ENCODE measurements at regions not wholly inside any gene's neighbourhood (a gene's known extent, or its start where the extent isn't known, plus 50 kb on each side); places are given as distances from the start of the nearest gene placed in this dataset.

DNA sequence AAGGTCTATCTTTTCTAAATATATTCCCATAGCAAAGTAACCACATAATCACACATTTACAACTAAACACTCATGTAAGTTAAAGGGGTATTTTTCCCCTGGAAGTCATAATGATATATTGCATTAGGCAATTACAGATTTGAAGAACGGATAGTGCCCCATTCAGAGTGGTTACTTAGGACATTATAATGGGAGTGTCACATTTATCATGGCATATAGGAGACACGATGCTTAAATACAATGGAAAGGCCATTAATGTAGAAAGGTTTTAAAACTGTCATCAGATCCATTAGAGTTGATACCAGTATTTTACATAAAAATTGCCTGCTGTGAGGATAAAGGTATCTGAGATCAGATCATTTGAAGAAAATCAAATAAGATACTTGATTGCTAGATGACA, 582.0 kb upstream of the SEMA6D start:
- no peak for DNase-seq (ENCODE audit: low spot score)

DNA sequence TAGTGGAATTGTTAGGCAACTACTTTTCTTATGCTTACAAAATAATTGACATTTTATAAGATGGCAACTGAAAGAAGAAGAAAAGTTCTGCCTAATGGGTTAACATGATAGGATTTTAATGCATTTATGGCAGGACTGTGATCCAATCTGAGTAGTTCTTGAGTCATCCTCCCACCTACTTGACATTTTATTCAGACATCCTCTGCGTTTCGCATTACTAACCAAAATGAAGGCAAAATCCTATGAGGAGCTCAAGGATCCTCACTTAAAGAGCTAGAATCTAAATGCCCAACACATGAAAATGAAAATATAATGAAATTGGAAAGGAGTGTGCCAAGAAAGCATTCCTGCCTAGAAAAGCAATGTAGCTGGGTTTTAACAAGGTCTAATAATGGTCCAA, 581.1 kb upstream of the SEMA6D start:
- DNase-seq (ENCODE audit: low spot score): no peak
- no peak overlapping the region for H3K4me3 ChIP-seq
- TF ChIP-seq, protein P1, sequence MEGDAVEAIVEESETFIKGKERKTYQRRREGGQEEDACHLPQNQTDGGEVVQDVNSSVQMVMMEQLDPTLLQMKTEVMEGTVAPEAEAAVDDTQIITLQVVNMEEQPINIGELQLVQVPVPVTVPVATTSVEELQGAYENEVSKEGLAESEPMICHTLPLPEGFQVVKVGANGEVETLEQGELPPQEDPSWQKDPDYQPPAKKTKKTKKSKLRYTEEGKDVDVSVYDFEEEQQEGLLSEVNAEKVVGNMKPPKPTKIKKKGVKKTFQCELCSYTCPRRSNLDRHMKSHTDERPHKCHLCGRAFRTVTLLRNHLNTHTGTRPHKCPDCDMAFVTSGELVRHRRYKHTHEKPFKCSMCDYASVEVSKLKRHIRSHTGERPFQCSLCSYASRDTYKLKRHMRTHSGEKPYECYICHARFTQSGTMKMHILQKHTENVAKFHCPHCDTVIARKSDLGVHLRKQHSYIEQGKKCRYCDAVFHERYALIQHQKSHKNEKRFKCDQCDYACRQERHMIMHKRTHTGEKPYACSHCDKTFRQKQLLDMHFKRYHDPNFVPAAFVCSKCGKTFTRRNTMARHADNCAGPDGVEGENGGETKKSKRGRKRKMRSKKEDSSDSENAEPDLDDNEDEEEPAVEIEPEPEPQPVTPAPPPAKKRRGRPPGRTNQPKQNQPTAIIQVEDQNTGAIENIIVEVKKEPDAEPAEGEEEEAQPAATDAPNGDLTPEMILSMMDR (IDR thresholded peaks at IDR 0.05): no peak
- no peak overlapping the region for H3K27ac ChIP-seq

More for the DNA sequence above, 582.0 kb upstream of the SEMA6D start:
- H3K4me3 ChIP-seq: no peak overlapping the region
- no peak overlapping the region for H3K27ac ChIP-seq
- TF ChIP-seq, protein P1 (IDR thresholded peaks at IDR 0.05): no peak

DNA sequence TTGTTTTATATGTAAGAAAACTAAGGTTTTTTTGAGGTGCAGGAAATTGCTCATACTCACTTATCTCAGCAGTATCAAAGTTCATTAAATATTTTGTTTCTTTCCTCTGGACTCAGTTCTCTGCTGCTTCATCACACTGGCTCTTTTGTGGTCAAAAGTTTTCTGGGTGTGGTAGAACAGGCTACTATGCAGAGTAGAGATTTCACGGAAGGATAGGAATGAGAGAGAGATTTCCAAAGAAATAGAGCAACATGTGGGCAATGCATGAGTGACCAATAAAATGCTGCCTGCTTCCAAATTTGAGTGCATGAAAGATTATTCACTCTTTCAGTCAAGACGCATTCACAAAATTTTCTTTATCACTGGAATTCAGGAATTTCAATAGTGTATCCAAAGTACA, 577.3 kb upstream of the SEMA6D start:
- no peak for DNase-seq (ENCODE audit: low spot score)
- no peak overlapping the region for H3K27ac ChIP-seq
- H3K4me3 ChIP-seq: no peak overlapping the region
- TF ChIP-seq, protein P1 (IDR thresholded peaks at IDR 0.05): no peak

DNA sequence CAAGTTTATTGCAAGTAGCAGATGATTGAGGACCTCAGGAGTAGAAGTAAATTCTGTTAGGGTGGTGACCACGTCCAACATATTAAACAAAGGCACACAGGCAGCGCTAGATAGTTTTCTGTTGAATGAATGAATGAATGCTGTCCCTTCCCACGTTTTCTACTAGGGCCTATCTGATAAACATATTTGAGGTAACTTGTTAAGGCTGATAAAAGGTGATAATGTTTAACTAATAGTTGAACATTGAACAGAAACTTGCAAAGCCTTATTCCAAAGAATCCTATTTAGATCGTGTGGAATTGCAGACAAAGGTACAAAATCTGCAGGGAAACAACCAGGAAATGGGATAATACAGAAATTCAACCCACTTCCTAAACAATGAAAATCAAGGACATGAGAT, 559.5 kb upstream of the SEMA6D start:
- Histone ChIP-seq H3K4me3 (no peak overlapping the region), H3K27ac (no peak overlapping the region)
- TF ChIP-seq, protein P1 (IDR thresholded peaks at IDR 0.05): no peak
- DNase-seq (ENCODE audit: low spot score): no peak

DNA sequence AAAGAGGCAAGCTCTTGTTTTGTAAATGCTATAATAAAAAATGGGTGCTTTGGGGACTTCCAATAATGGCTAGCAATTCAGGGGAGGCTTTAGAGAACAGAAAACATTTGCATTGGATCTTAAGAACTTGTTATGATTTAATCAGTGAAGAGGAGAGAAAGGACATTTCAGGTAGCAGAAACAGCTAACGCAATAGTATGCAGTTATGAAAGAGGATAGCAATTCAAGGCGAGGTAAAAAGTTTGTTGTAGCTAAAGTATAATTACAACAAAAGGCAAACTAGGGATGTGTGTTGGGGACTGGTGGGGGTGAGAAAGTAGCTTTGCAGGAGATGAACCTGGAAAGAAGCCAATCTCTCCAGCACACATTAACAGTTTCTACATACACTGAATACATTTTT, 558.7 kb upstream of the SEMA6D start:
- Histone ChIP-seq H3K4me3 (no peak overlapping the region), H3K27ac (no peak overlapping the region)
- TF ChIP-seq, protein P1 (IDR thresholded peaks at IDR 0.05): no peak
- no peak for DNase-seq (ENCODE audit: low spot score)

DNA sequence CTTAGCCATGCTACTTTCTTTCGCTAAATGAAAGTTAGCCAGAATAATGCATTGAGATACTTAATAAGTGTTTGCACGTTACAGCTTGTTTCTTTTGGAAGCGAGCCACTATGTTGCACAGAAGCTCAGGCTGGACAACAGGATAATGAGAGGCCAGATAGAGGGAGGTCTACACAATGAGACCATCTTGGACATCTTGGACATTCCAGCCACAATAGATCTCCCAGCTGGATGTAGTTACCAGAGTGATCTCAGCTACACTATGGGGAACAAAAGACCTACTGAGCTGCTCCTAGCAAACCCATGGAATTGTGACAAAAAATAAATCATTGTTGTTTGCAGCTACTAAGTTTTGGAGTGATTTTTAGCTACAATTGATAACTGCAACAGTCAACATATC, 540.1 kb upstream of the SEMA6D start:
- H3K4me3 ChIP-seq: no peak overlapping the region
- H3K27ac ChIP-seq: no peak overlapping the region
- DNase-seq (ENCODE audit: low spot score): no peak
- TF ChIP-seq, protein P1 (IDR thresholded peaks at IDR 0.05): no peak

DNA sequence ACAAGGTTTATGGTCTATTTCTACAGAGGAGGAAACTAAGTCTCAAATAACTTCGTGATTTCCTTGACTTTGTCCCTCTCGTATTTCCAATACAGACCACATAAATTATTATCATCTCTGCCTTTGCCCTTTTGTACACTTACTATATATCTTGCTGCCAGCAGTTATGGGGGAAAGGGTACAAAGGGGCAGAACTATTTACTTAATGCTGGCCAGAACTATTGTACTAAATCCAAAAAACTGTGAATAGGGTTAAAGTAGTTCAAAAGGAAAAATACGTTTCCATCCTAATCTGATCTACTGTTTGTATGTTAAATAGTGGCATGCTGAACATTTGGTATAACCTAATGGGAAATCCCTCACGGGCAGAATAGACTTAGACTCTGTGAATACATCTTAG, 537.3 kb upstream of the SEMA6D start:
- Histone ChIP-seq H3K27ac (no peak overlapping the region), H3K4me3 (no peak overlapping the region)
- DNase-seq (ENCODE audit: low spot score): no peak
- TF ChIP-seq, protein P1 (IDR thresholded peaks at IDR 0.05): no peak

Measured in coronary artery (tissue), 2 donors.